CD14-positive monocyte (primary cell): ENCODE measurements at regions not wholly inside any gene's neighbourhood (a gene's known extent, or its start where the extent isn't known, plus 50 kb on each side); places are given as distances from the start of the nearest gene placed in this dataset.
"Not testable (repeated sequence)": the region's sequence is repeated elsewhere in the genome, so short reads cannot be mapped to it uniquely, and the experiment has no call there.

Experiments
- DNase-seq, 3 donors: peaks; one replicate each; pipeline ENCODE4 v3.0.0-alpha.2; 2011 to 2022
- H2AFZ ChIP-seq: 2 replicates; pipeline ENCODE4 v1.6.0; 2012; ENCODE audit warnings: mild to moderate bottlenecking, low read depth, low read length, inconsistent platforms; ENCODE audit not compliant: insufficient read depth, poor library complexity, severe bottlenecking
- H3K27ac ChIP-seq, 2 donors: 1 replicate in 1 of 2; 2 replicates in 1 of 2; pipeline ENCODE4 v1.5.1; 2012 to 2013; ENCODE audit warnings: low read length in 2 of 2, control low read depth in 1 of 2, inconsistent platforms in 1 of 2, low read depth in 1 of 2, mild to moderate bottlenecking in 1 of 2
- H3K27me3 ChIP-seq, 2 donors: one replicate each; pipeline versions ENCODE4 v1.6.0 to v1.6.1; 2011 to 2013; ENCODE audit warnings: low read length in 2 of 2; ENCODE audit not compliant: control insufficient read depth in 2 of 2, insufficient read depth in 2 of 2
- H3K36me3 ChIP-seq, 2 donors: replicated peaks in 1 of 2; 1 replicate in 1 of 2; 2 replicates in 1 of 2; pipeline versions ENCODE4 v1.5.1 to v1.6.1; 2012 to 2013; ENCODE audit warnings: low read length in 2 of 2, control low read depth in 1 of 2, inconsistent platforms in 1 of 2, mild to moderate bottlenecking in 1 of 2; ENCODE audit not compliant: insufficient read depth in 2 of 2, control insufficient read depth in 1 of 2
- H3K4me1 ChIP-seq, 2 donors: 1 replicate in 1 of 2; 2 replicates in 1 of 2; pipeline versions ENCODE4 v1.5.1 to v1.6.1; 2012 to 2013; ENCODE audit warnings: low read length in 2 of 2, control low read depth in 1 of 2, inconsistent platforms in 1 of 2, mild to moderate bottlenecking in 1 of 2, moderate library complexity in 1 of 2; ENCODE audit not compliant: insufficient read depth in 2 of 2, control insufficient read depth in 1 of 2
- H3K4me2 ChIP-seq: replicated peaks from 2 replicates; pipeline ENCODE3; 2012; ENCODE audit warnings: low read length, moderate library complexity, mild to moderate bottlenecking; ENCODE audit not compliant: poor library complexity, severe bottlenecking; ENCODE audit errors: extremely low read depth
- H3K4me3 ChIP-seq, 3 experiments: fragments of 200-600 bp in 1 of 3; sonication (generic) in 1 of 3; replicated peaks in 1 of 3; 1 replicate in 2 of 3; 2 replicates in 1 of 3; pipeline ENCODE4 v1.5.1; 2011 to 2013; ENCODE audit warnings: low read length in 3 of 3, mild to moderate bottlenecking in 3 of 3, control low read depth in 2 of 3, low read depth in 2 of 3, inconsistent platforms in 1 of 3, moderate library complexity in 1 of 3
- H3K79me2 ChIP-seq: 2 replicates; pipeline ENCODE4 v1.6.0; 2012; ENCODE audit warnings: mild to moderate bottlenecking, control low read depth, inconsistent platforms, low read length, moderate library complexity; ENCODE audit not compliant: insufficient read depth
- H3K9ac ChIP-seq: 2 replicates; pipeline ENCODE4 v1.6.0; 2017; ENCODE audit warnings: low read length, mild to moderate bottlenecking; ENCODE audit not compliant: insufficient read depth, poor library complexity, severe bottlenecking
- H3K9me3 ChIP-seq, 2 donors: replicated peaks in 1 of 2; 1 replicate in 1 of 2; 2 replicates in 1 of 2; pipeline versions ENCODE4 v1.5.1 to v1.6.1; 2012 to 2013; ENCODE audit warnings: low read length in 2 of 2, control low read depth in 1 of 2; ENCODE audit not compliant: control insufficient read depth in 1 of 2, insufficient read depth in 1 of 2
- H4K20me1 ChIP-seq: 2 replicates; pipeline ENCODE4 v1.6.0; 2012; ENCODE audit warnings: mild to moderate bottlenecking, low read length, control low read depth, moderate library complexity; ENCODE audit not compliant: insufficient read depth
- H3K27ac Mint-ChIP-seq, 7 donors: one replicate each; pipeline ENCODE4 v1.8.0; 2020; ENCODE audit warnings: mild to moderate bottlenecking in 7 of 7, mixed read lengths in 7 of 7, moderate library complexity in 6 of 7, inconsistent platforms in 2 of 7
- H3K27me3 Mint-ChIP-seq, 3 donors: one replicate each; pipeline ENCODE4 v1.8.0; 2021 to 2022; ENCODE audit warnings: low read depth in 3 of 3, mild to moderate bottlenecking in 3 of 3, mixed read lengths in 3 of 3, moderate library complexity in 3 of 3, inconsistent platforms in 1 of 3
- H3K36me3 Mint-ChIP-seq, 2 donors: one replicate each; pipeline ENCODE4 v1.8.0; 2020; ENCODE audit warnings: mixed read lengths in 2 of 2, inconsistent platforms in 1 of 2, mild to moderate bottlenecking in 1 of 2
- H3K4me1 Mint-ChIP-seq: one replicate; pipeline ENCODE4 v1.8.0; 2020; ENCODE audit warnings: mild to moderate bottlenecking, mixed read lengths
- H3K4me3 Mint-ChIP-seq, 2 donors: one replicate each; pipeline ENCODE4 v1.8.0; 2020; ENCODE audit warnings: mild to moderate bottlenecking in 2 of 2, mixed read lengths in 2 of 2, moderate library complexity in 1 of 2
- H3K9me3 Mint-ChIP-seq, 7 donors: one replicate each; pipeline ENCODE4 v1.8.0; 2020 to 2022; ENCODE audit warnings: mixed read lengths in 7 of 7, mild to moderate bottlenecking in 6 of 7, moderate library complexity in 6 of 7, inconsistent platforms in 2 of 7
- WGBS: methylation state at CpG from one replicate; pipeline ENCODE4 v1.1.5; 2013; ENCODE audit warnings: missing lambda C conversion rate; ENCODE audit not compliant: insufficient coverage; 5-methylcytosine and 5-hydroxymethylcytosine counted together
- intact Hi-C, 2 donors: fragments of 100-400 bp; cut with micrococcal nuclease; formaldehyde crosslinking; loops; one replicate each; pipeline versions ENCODE4 v1.15.0 to v1.15.1; 2023
- TF ChIP-seq, protein P1 (sequence below): fragments of 200-600 bp; IDR thresholded peaks from one replicate; pipeline ENCODE4 v1.8.0; 2022; ENCODE audit warnings: antibody characterized with exemption, mild to moderate bottlenecking

- Histone ChIP-seq H3K27ac (no peak overlapping the region), H3K9me3 (peaks cover 0 to 6% of the 10 kb centered on the region in 2 donors), H2AFZ (no peak overlapping the region), H3K4me2 (no peak overlapping the region), H3K4me3 (no peak overlapping the region), H3K27me3 (no peaks in the 10 kb centered on the region), H3K79me2 (no peaks in the 10 kb centered on the region), H3K4me1 (peaks cover 6 to 13% of the 10 kb centered on the region in 2 donors), H4K20me1 (no peaks in the 10 kb centered on the region), H3K9ac (no peak overlapping the region), H3K36me3 (no peaks in the 10 kb centered on the region)
- DNase-seq, result no peak
- peaks cover 0 to 9% (median 4%) of the 10 kb centered on the region in 7 donors for H3K9me3 Mint-ChIP-seq
- 96% methylated on average over 4 of the region's 5 CpGs for WGBS
- H3K36me3 Mint-ChIP-seq, result no peaks in the 10 kb centered on the region
- peaks cover 3 to 4% (median 3%) of the 10 kb centered on the region in 3 donors for H3K27me3 Mint-ChIP-seq
- no peak overlapping the region for H3K4me3 Mint-ChIP-seq
- peaks cover 7% of the 10 kb centered on the region for H3K4me1 Mint-ChIP-seq
- intact Hi-C loops, result no loop called here
- H3K27ac Mint-ChIP-seq, result no peak overlapping the region
- TF ChIP-seq, protein P1, sequence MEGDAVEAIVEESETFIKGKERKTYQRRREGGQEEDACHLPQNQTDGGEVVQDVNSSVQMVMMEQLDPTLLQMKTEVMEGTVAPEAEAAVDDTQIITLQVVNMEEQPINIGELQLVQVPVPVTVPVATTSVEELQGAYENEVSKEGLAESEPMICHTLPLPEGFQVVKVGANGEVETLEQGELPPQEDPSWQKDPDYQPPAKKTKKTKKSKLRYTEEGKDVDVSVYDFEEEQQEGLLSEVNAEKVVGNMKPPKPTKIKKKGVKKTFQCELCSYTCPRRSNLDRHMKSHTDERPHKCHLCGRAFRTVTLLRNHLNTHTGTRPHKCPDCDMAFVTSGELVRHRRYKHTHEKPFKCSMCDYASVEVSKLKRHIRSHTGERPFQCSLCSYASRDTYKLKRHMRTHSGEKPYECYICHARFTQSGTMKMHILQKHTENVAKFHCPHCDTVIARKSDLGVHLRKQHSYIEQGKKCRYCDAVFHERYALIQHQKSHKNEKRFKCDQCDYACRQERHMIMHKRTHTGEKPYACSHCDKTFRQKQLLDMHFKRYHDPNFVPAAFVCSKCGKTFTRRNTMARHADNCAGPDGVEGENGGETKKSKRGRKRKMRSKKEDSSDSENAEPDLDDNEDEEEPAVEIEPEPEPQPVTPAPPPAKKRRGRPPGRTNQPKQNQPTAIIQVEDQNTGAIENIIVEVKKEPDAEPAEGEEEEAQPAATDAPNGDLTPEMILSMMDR, result no peak
Measured at GRCh38 chr15:22236469-22236868, 156.1 kb downstream of the OR4M2 start.

DNA sequence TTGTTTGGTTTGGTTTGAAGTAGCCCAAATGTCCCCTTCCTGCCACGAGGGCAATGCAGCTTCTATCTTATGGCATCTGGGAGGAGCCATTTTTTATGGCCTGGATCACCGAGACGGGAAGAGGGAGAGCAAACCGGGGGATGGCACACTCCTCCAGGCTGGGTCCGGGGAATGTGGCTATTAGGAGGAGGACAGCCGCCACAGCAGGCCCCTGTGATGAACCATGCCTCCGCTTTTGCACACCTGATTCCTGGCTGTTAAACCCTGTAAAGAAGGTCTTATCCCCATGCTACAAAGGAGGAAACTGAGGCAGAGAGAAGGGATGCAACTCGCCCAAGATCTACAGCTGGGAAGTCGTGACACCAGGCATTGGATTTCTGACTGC lies 157.6 kb downstream of the OR4M2 start:
- Mint-ChIP-seq H3K27me3 (peaks cover 1 to 4% (median 3%) of the 10 kb centered on the region in 3 donors), H3K4me1 (peaks cover 7% of the 10 kb centered on the region), H3K27ac (no peak overlapping the region), H3K4me3 (no peak overlapping the region), H3K9me3 (peaks cover 0 to 9% (median 3%) of the 10 kb centered on the region in 7 donors), H3K36me3 (no peaks in the 10 kb centered on the region)
- Histone ChIP-seq H3K4me3 (no peak overlapping the region), H4K20me1 (no peaks in the 10 kb centered on the region), H3K36me3 (no peaks in the 10 kb centered on the region), H3K9me3 (peaks cover 0 to 6% of the 10 kb centered on the region in 2 donors), H3K4me2 (no peak overlapping the region), H3K79me2 (no peaks in the 10 kb centered on the region), H3K27me3 (no peaks in the 10 kb centered on the region), H3K27ac (no peak overlapping the region), H2AFZ (no peak overlapping the region), H3K9ac (no peak overlapping the region), H3K4me1 (peaks cover 6 to 13% of the 10 kb centered on the region in 2 donors)
- TF ChIP-seq, protein P1, result no peak
- WGBS, result 80% methylated on average over 7 of the region's 9 CpGs
- no peak for DNase-seq
- intact Hi-C loops, result no loop called here

- H3K4me1 Mint-ChIP-seq, H3K79me2 ChIP-seq, DNase-seq, H3K27me3 Mint-ChIP-seq, H3K36me3 Mint-ChIP-seq, intact Hi-C loops, H3K27me3 ChIP-seq, H3K27ac ChIP-seq, H2AFZ ChIP-seq, H3K36me3 ChIP-seq, H3K9me3 ChIP-seq, H3K27ac Mint-ChIP-seq, H3K4me2 ChIP-seq, H4K20me1 ChIP-seq, H3K4me3 Mint-ChIP-seq, H3K9ac ChIP-seq, H3K4me3 ChIP-seq, H3K9me3 Mint-ChIP-seq: not testable (repeated sequence)
- WGBS, result 89% methylated on average over 16 of the region's 20 CpGs
- H3K4me1 ChIP-seq, result peaks cover 6 to 13% of the 10 kb centered on the region in 2 donors
Measured at GRCh38 chr15:22238276-22238958, 158.1 kb downstream of the OR4M2 start.
